Activated naive CD4-positive, alpha-beta T cell treated with anti-CD3 and anti-CD28 coated beads, Interleukin-2, amount 10 ng/mL, durations not matched to agents 7 days and 5 days (primary cell): ENCODE measurements at regions not wholly inside any gene's neighbourhood (a gene's known extent, or its start where the extent isn't known, plus 50 kb on each side); places are given as distances from the start of the nearest gene placed in this dataset.
"Not testable (repeated sequence)": the region's sequence is repeated elsewhere in the genome, so short reads cannot be mapped to it uniquely, and the experiment has no call there.

ENCODE experiments used
- CTCF ChIA-PET: fragments of 350-600 bp; sonication (Branson Sonifier 250); formaldehyde crosslinking; loops from one replicate; lab custom pipeline; 2021; ENCODE audit warnings: antibody characterized with exemption; lab: Charles Lee
- DNase-seq: peaks from one replicate; pipeline ENCODE4 v3.0.0-alpha.2; 2020
- H3K27ac Mint-ChIP-seq: one replicate; pipeline ENCODE4 v1.8.0; 2021; ENCODE audit warnings: mild to moderate bottlenecking, moderate library complexity, mixed read lengths
- H3K27me3 Mint-ChIP-seq: one replicate; pipeline ENCODE4 v1.8.0; 2021; ENCODE audit warnings: mild to moderate bottlenecking, mixed read lengths
- H3K36me3 Mint-ChIP-seq: one replicate; pipeline ENCODE4 v1.8.0; 2021; ENCODE audit warnings: mixed read lengths
- H3K4me1 Mint-ChIP-seq: one replicate; pipeline ENCODE4 v1.8.0; 2021; ENCODE audit warnings: mixed read lengths
- H3K4me3 Mint-ChIP-seq: one replicate; pipeline ENCODE4 v1.8.0; 2021; ENCODE audit warnings: mild to moderate bottlenecking, moderate library complexity, mixed read lengths
- H3K9me3 Mint-ChIP-seq: one replicate; pipeline ENCODE4 v1.8.0; 2021; ENCODE audit warnings: mixed read lengths

- no peak overlapping the region for H3K4me3 Mint-ChIP-seq
- H3K9me3 Mint-ChIP-seq: no peaks in the 10 kb centered on the region
- CTCF ChIA-PET: no interaction called here
- H3K27me3 Mint-ChIP-seq: peaks cover 46% of the 10 kb centered on the region
- H3K27ac Mint-ChIP-seq: no peak overlapping the region
- no peak for DNase-seq
- H3K4me1 Mint-ChIP-seq: no peaks in the 10 kb centered on the region
- no peaks in the 10 kb centered on the region for H3K36me3 Mint-ChIP-seq
Measured at GRCh38 chr12:116662612-116663144, 75.2 kb downstream of the SPRING1 start.

- DNase-seq: no peak
- Mint-ChIP-seq H3K36me3 (no peaks in the 10 kb centered on the region), H3K4me3 (no peak overlapping the region), H3K27ac (no peak overlapping the region), H3K4me1 (no peaks in the 10 kb centered on the region), H3K27me3 (peaks cover 55% of the 10 kb centered on the region), H3K9me3 (no peaks in the 10 kb centered on the region)
- CTCF ChIA-PET: no interaction called here
Measured at GRCh38 chr12:116661341-116661740, 76.5 kb downstream of the SPRING1 start.

GRCh38 chr12:116660740-116661139 lies 77.1 kb downstream of the SPRING1 start:
- H3K27me3 Mint-ChIP-seq: peaks cover 59% of the 10 kb centered on the region
- CTCF ChIA-PET, H3K36me3 Mint-ChIP-seq, H3K27ac Mint-ChIP-seq, H3K4me1 Mint-ChIP-seq, H3K9me3 Mint-ChIP-seq, DNase-seq, H3K4me3 Mint-ChIP-seq: not testable (repeated sequence)

GRCh38 chr12:116659771-116660481 lies 77.9 kb downstream of the SPRING1 start:
- CTCF ChIA-PET: no interaction called here
- peaks cover 66% of the 10 kb centered on the region for H3K27me3 Mint-ChIP-seq
- DNase-seq: no peak

GRCh38 chr12:116657921-116658495 lies 79.9 kb downstream of the SPRING1 start:
- no peaks in the 10 kb centered on the region for H3K9me3 Mint-ChIP-seq
- H3K27me3 Mint-ChIP-seq: peaks cover 59% of the 10 kb centered on the region
- H3K36me3 Mint-ChIP-seq: no peaks in the 10 kb centered on the region
- no peak overlapping the region for H3K4me3 Mint-ChIP-seq
- H3K27ac Mint-ChIP-seq: no peak overlapping the region
- CTCF ChIA-PET: interaction anchor here (1.0 kb wide), 1 partner anchor 31 kb away, joined by 3 read pairs; no protein-coding TSS in a partner anchor
- no peaks in the 10 kb centered on the region for H3K4me1 Mint-ChIP-seq
- no peak for DNase-seq

More at GRCh38 chr12:116659771-116660481, 77.9 kb downstream of the SPRING1 start:
- Mint-ChIP-seq H3K36me3 (no peaks in the 10 kb centered on the region), H3K9me3 (no peaks in the 10 kb centered on the region), H3K4me3 (no peak overlapping the region), H3K27ac (no peak overlapping the region), H3K4me1 (no peaks in the 10 kb centered on the region)

GRCh38 chr12:116656306-116656705 lies 81.6 kb downstream of the SPRING1 start:
- no peak for DNase-seq
- CTCF ChIA-PET: no interaction called here
- no peaks in the 10 kb centered on the region for H3K36me3 Mint-ChIP-seq
- no peak overlapping the region for H3K4me3 Mint-ChIP-seq
- no peaks in the 10 kb centered on the region for H3K9me3 Mint-ChIP-seq
- peaks cover 50% of the 10 kb centered on the region for H3K27me3 Mint-ChIP-seq
- H3K4me1 Mint-ChIP-seq: peaks cover under 1% of the 10 kb centered on the region
- H3K27ac Mint-ChIP-seq: no peak overlapping the region

- peaks cover 1% of the 10 kb centered on the region for H3K9me3 Mint-ChIP-seq
- CTCF ChIA-PET: no interaction called here
- H3K36me3 Mint-ChIP-seq: no peaks in the 10 kb centered on the region
- peaks cover 38% of the 10 kb centered on the region for H3K27me3 Mint-ChIP-seq
- no peak overlapping the region for H3K27ac Mint-ChIP-seq
- no peak overlapping the region for H3K4me3 Mint-ChIP-seq
- H3K4me1 Mint-ChIP-seq: peaks cover 2% of the 10 kb centered on the region
- no peak for DNase-seq
Measured at GRCh38 chr12:116654226-116654743, 83.6 kb downstream of the SPRING1 start.

GRCh38 chr12:116651089-116651488 lies 86.8 kb downstream of the SPRING1 start:
- no peaks in the 10 kb centered on the region for H3K36me3 Mint-ChIP-seq
- peaks cover 1% of the 10 kb centered on the region for H3K9me3 Mint-ChIP-seq
- peaks cover 24% of the 10 kb centered on the region for H3K27me3 Mint-ChIP-seq
- H3K4me1 Mint-ChIP-seq: peaks cover 8% of the 10 kb centered on the region
- CTCF ChIA-PET: no interaction called here
- H3K4me3 Mint-ChIP-seq: no peak overlapping the region
- no peak for DNase-seq
- H3K27ac Mint-ChIP-seq: no peak overlapping the region

GRCh38 chr12:116650585-116651087 lies 87.2 kb downstream of the SPRING1 start:
- no peak overlapping the region for H3K4me3 Mint-ChIP-seq
- CTCF ChIA-PET: no interaction called here
- H3K9me3 Mint-ChIP-seq: peaks cover 1% of the 10 kb centered on the region
- H3K27me3 Mint-ChIP-seq: peaks cover 22% of the 10 kb centered on the region
- DNase-seq: no peak
- no peak overlapping the region for H3K27ac Mint-ChIP-seq
- H3K4me1 Mint-ChIP-seq: peaks cover 8% of the 10 kb centered on the region
- no peaks in the 10 kb centered on the region for H3K36me3 Mint-ChIP-seq

GRCh38 chr12:116650062-116650461 lies 87.8 kb downstream of the SPRING1 start:
- peaks cover 8% of the 10 kb centered on the region for H3K4me1 Mint-ChIP-seq
- H3K36me3 Mint-ChIP-seq: no peaks in the 10 kb centered on the region
- H3K27me3 Mint-ChIP-seq: peaks cover 16% of the 10 kb centered on the region
- CTCF ChIA-PET: no interaction called here
- no peak overlapping the region for H3K4me3 Mint-ChIP-seq
- peaks cover 1% of the 10 kb centered on the region for H3K9me3 Mint-ChIP-seq
- no peak overlapping the region for H3K27ac Mint-ChIP-seq
- DNase-seq: no peak

GRCh38 chr12:116647813-116648212 lies 88.6 kb downstream of the MAP1LC3B2 start:
- peaks cover 8% of the 10 kb centered on the region for H3K4me1 Mint-ChIP-seq
- peaks cover 7% of the 10 kb centered on the region for H3K9me3 Mint-ChIP-seq
- peaks cover 16% of the 10 kb centered on the region for H3K27me3 Mint-ChIP-seq
- H3K27ac Mint-ChIP-seq: no peak overlapping the region
- CTCF ChIA-PET: no interaction called here
- no peaks in the 10 kb centered on the region for H3K36me3 Mint-ChIP-seq
- H3K4me3 Mint-ChIP-seq: no peak overlapping the region
- DNase-seq: no peak

- H3K4me1 Mint-ChIP-seq: peaks cover 8% of the 10 kb centered on the region
- peaks cover 9% of the 10 kb centered on the region for H3K9me3 Mint-ChIP-seq
- peaks cover 15% of the 10 kb centered on the region for H3K27me3 Mint-ChIP-seq
- CTCF ChIA-PET: no interaction called here
- H3K36me3 Mint-ChIP-seq: no peaks in the 10 kb centered on the region
- no peak overlapping the region for H3K4me3 Mint-ChIP-seq
- no peak for DNase-seq
- no peak overlapping the region for H3K27ac Mint-ChIP-seq
Measured at GRCh38 chr12:116646901-116647300, 87.7 kb downstream of the MAP1LC3B2 start.

- CTCF ChIA-PET: no interaction called here
- Mint-ChIP-seq H3K27ac (no peak overlapping the region), H3K27me3 (peaks cover 10% of the 10 kb centered on the region), H3K4me3 (no peak overlapping the region), H3K4me1 (peaks cover 6% of the 10 kb centered on the region), H3K36me3 (no peaks in the 10 kb centered on the region), H3K9me3 (peaks cover 9% of the 10 kb centered on the region)
- no peak for DNase-seq
Measured at GRCh38 chr12:116644806-116645205, 85.6 kb downstream of the MAP1LC3B2 start.

GRCh38 chr12:116642683-116643082 lies 83.5 kb downstream of the MAP1LC3B2 start:
- H3K27me3 Mint-ChIP-seq: peaks cover 5% of the 10 kb centered on the region
- CTCF ChIA-PET: no interaction called here
- no peak overlapping the region for H3K27ac Mint-ChIP-seq
- H3K4me1 Mint-ChIP-seq: peaks cover 1% of the 10 kb centered on the region
- no peak overlapping the region for H3K4me3 Mint-ChIP-seq
- no peaks in the 10 kb centered on the region for H3K36me3 Mint-ChIP-seq
- DNase-seq: no peak
- H3K9me3 Mint-ChIP-seq: peaks cover 8% of the 10 kb centered on the region
